MM.1S (cell line): ENCODE measurements at regions not wholly inside any gene's neighbourhood (a gene's known extent, or its start where the extent isn't known, plus 50 kb on each side); places are given as distances from the start of the nearest gene placed in this dataset.

Experiments used
- CTCF ChIP-seq: fragments of 300-600 bp; sonication (generic); IDR thresholded peaks from 2 replicates; pipeline ENCODE4 v1.5.1; 2016; ENCODE audit warnings: antibody characterized with exemption, low read length, mixed read lengths
- EZH2 ChIP-seq: fragments of 300-600 bp; sonication (generic); optimal IDR thresholded peaks from 2 replicates; pipeline ENCODE3; 2017; ENCODE audit warnings: low read depth, mild to moderate bottlenecking, antibody characterized with exemption, low read length, mixed read lengths
- EZH2phosphoT487 ChIP-seq: fragments of 300-600 bp; sonication (generic); IDR thresholded peaks from 2 replicates; pipeline ENCODE4 v1.6.1; 2018; ENCODE audit warnings: antibody characterized with exemption, low read length

GRCh38 chr12:63021116-63021515 lies 86.2 kb upstream of the PPM1H start:
- TF ChIP-seq CTCF (no peak), EZH2 (no peak), EZH2phosphoT487 (no peak)
